ENCODE measurements at regions not wholly inside any gene's neighbourhood (a gene's known extent, or its start where the extent isn't known, plus 50 kb on each side); places are given as distances from the start of the nearest gene placed in this dataset.
A peak's percentile ranks its signal among the peaks of the same experiment; 100 is the strongest.

DNA sequence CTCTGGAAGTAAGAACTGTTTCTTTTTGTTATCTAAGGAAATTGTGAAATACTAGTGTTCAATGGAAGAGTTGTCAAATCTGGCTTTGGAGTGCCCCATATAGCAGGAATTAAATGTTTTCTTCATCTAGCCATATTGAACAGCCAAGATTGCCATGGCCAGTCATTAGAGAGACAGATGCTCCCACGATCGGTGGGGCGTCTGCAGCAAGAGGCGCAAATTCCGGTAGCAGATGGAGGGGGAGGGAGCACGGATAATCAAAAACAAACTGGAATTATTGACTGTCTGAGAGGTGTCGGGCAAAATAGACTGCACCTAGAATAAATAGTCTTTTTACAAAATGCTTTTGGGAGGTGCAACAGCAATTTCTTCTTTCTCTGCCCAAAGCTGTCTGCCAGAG is 139.1 kb upstream of the FSTL4 start:
- TF ChIP-seq, protein P1, sequence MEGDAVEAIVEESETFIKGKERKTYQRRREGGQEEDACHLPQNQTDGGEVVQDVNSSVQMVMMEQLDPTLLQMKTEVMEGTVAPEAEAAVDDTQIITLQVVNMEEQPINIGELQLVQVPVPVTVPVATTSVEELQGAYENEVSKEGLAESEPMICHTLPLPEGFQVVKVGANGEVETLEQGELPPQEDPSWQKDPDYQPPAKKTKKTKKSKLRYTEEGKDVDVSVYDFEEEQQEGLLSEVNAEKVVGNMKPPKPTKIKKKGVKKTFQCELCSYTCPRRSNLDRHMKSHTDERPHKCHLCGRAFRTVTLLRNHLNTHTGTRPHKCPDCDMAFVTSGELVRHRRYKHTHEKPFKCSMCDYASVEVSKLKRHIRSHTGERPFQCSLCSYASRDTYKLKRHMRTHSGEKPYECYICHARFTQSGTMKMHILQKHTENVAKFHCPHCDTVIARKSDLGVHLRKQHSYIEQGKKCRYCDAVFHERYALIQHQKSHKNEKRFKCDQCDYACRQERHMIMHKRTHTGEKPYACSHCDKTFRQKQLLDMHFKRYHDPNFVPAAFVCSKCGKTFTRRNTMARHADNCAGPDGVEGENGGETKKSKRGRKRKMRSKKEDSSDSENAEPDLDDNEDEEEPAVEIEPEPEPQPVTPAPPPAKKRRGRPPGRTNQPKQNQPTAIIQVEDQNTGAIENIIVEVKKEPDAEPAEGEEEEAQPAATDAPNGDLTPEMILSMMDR (IDR thresholded peaks at IDR 0.05; ENCODE audit: extremely low read depth, insufficient read depth, missing control alignments) = no peak
- in situ Hi-C loops (cut with MboI; ENCODE audit: low pct_unique_long_range_greater_than_20kb, low sequenced_read_pairs, unreplicated experiment) = no loop called here
- no peak for DNase-seq (ENCODE audit: low spot score)

DNA sequence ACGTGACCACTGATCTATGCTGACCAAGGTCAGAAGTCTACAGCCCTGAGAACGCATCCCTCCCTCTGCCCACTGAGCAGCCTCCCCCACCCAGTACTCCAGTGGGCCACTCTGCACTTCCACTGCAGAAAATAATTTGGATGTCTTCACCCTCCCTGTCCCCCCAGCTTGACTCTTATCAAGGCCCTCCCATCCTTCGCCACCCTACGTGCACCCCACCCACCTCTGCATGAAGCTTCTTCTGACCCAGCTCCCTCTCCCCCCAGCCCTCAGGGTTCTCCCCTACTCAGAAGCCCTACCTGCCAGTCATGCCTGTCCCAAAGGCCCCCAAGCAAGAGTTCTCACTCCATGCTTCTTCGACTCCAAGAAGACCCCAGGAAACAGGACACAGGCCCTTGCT is 138.5 kb upstream of the FSTL4 start:
- TF ChIP-seq, protein P1 (IDR thresholded peaks at IDR 0.05; ENCODE audit: extremely low read depth, insufficient read depth, missing control alignments) = no peak
- in situ Hi-C loops (cut with MboI; ENCODE audit: low pct_unique_long_range_greater_than_20kb, low sequenced_read_pairs, unreplicated experiment) = no loop called here
- no peak for DNase-seq (ENCODE audit: low spot score)

DNA sequence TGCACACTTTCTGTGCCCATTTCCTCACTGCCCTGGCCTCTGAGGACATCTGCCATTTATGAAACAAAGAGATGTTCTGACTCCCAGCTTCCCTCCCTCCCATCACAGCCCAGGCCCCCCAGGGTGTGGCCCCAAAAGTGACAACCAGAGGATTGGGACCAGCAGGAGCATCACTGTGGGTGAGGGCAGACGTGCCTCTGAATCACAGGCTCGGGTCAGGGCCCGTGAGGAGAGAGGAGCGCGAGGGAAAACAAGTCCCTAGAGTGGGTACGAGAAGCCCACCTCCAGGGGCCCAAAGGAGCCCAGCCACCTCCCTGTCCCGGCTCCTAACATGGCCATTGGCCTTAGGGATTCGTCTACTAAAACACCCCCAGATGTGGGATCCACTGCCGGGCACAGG is 138.0 kb upstream of the FSTL4 start:
- in situ Hi-C loops (cut with MboI; ENCODE audit: low pct_unique_long_range_greater_than_20kb, low sequenced_read_pairs, unreplicated experiment) = no loop called here
- DNase-seq (ENCODE audit: low spot score) = no peak
- TF ChIP-seq, protein P1 (IDR thresholded peaks at IDR 0.05; ENCODE audit: extremely low read depth, insufficient read depth, missing control alignments) = no peak

DNA sequence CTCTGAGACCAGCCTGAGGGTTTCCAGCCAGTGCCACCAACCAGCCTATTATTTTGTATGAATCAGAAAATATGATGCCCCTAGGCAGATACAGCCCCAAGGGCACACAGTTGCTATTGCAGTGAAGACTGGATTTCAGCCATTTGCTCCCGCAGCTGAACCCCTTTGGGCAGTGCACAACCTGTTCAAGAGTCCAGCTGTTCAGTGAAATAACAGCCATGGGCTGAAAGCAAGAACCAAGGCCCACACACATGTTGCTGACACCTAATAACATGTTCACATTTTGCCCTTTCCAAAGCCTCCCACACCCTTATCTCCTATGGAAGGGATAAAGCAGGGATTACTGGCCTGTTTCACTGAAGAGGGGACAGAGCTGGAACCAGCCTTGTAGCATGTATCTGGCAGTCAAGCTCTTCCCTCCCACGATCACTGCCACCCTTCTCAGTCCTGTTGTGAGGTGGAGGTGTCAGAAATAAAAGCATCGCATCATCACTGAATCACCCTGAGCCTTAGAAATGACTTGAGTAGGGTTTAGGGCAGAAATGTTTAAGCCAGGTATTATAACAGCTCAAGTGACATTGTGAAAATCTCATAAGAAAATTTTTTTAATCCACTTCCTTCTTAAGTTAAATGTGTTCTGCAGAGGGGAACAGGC is 137.1 kb upstream of the FSTL4 start:
- no peak for DNase-seq (ENCODE audit: low spot score)
- in situ Hi-C loops (cut with MboI; ENCODE audit: low pct_unique_long_range_greater_than_20kb, low sequenced_read_pairs, unreplicated experiment) = no loop called here
- TF ChIP-seq, protein P1 (IDR thresholded peaks at IDR 0.05; ENCODE audit: extremely low read depth, insufficient read depth, missing control alignments) = no peak

DNA sequence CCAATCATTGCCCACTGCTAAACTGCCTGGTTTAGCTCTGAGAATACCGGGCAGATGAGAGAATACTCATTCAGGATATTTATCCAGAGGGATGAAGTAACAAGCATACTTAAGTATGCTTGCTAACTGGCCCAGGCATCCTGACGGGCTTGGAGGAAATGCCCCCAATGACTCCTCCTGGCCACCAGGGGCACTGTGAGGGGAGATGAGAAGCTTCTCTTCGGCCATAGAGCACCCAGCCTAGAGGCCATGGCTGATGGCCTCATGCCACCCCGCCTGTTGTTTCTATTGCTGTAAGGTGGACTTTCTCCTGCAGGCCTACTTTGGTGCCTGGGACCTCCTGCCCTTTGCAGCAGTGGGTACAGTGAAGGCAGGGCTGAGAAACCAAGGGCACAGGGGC is 134.5 kb upstream of the FSTL4 start:
- in situ Hi-C loops (cut with MboI; ENCODE audit: low pct_unique_long_range_greater_than_20kb, low sequenced_read_pairs, unreplicated experiment) = no loop called here
- no peak for DNase-seq (ENCODE audit: low spot score)
- TF ChIP-seq, protein P1 (IDR thresholded peaks at IDR 0.05; ENCODE audit: extremely low read depth, insufficient read depth, missing control alignments) = peak; percentile 34

DNA sequence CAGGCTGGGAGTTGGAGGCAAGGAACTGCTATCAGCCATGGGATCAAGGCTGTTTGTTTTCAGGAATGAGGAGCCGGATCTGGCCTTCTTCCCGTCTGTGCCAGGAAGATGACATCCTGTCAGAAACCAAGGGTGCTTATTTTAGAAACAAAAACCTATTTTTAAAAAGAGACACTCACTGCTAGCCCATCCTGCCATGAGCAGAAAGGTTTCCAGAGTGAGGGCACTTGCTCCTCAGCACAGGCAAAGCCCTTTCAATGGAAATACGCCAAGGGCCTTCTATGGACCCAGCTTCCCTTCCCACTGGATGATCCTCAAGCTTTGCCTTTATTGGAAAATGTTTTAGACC is 132.6 kb upstream of the FSTL4 start:
- DNase-seq (ENCODE audit: low spot score) = no peak
- TF ChIP-seq, protein P1 (IDR thresholded peaks at IDR 0.05; ENCODE audit: extremely low read depth, insufficient read depth, missing control alignments) = no peak
- in situ Hi-C loops (cut with MboI; ENCODE audit: low pct_unique_long_range_greater_than_20kb, low sequenced_read_pairs, unreplicated experiment) = no loop called here

All from GM13977 (cell line).